Fibroblast of the aortic adventitia (primary cell): ENCODE measurements at regions not wholly inside any gene's neighbourhood (a gene's known extent, or its start where the extent isn't known, plus 50 kb on each side); places are given as distances from the start of the nearest gene placed in this dataset.

Source experiments
- DNase-seq: peaks from one replicate; pipeline ENCODE4 v3.0.0-alpha.2; 2010; ENCODE audit warnings: low read depth
- H3K4me3 ChIP-seq: 2 replicates; pipeline ENCODE4 v1.5.1; 2011; ENCODE audit warnings: low read depth, mild to moderate bottlenecking, control low read depth, low read length, moderate library complexity
- CTCF ChIP-seq: IDR thresholded peaks from 2 replicates; pipeline ENCODE4 v1.5.1; 2011; ENCODE audit warnings: mild to moderate bottlenecking, low read length, control low read depth, inconsistent platforms; ENCODE audit not compliant: insufficient read depth

GRCh38 chr5:93978222-93978621 lies 236.8 kb upstream of the POU5F2 start:
- no peak for TF ChIP-seq CTCF
- DNase-seq, result no peak
- H3K4me3 ChIP-seq, result no peak overlapping the region

GRCh38 chr5:93967923-93968322 lies 226.5 kb upstream of the POU5F2 start:
- no peak for TF ChIP-seq CTCF
- DNase-seq, result no peak
- no peak overlapping the region for H3K4me3 ChIP-seq

GRCh38 chr5:93964421-93964820 lies 223.0 kb upstream of the POU5F2 start:
- TF ChIP-seq CTCF, result no peak
- DNase-seq, result no peak
- no peak overlapping the region for H3K4me3 ChIP-seq

GRCh38 chr5:93960042-93960441 lies 218.6 kb upstream of the POU5F2 start:
- no peak overlapping the region for H3K4me3 ChIP-seq
- TF ChIP-seq CTCF, result no peak
- no peak for DNase-seq

GRCh38 chr5:93956006-93956405 lies 214.6 kb upstream of the POU5F2 start:
- DNase-seq, result no peak

GRCh38 chr5:93954421-93955069 lies 213.1 kb upstream of the POU5F2 start:
- no peak for DNase-seq
- H3K4me3 ChIP-seq, result no peak overlapping the region
- TF ChIP-seq CTCF, result no peak

More at GRCh38 chr5:93956006-93956405, 214.6 kb upstream of the POU5F2 start:
- no peak overlapping the region for H3K4me3 ChIP-seq
- no peak for TF ChIP-seq CTCF

GRCh38 chr5:93953442-93953841 lies 212.0 kb upstream of the POU5F2 start:
- H3K4me3 ChIP-seq, result no peak overlapping the region
- no peak for DNase-seq
- TF ChIP-seq CTCF, result no peak
